SIG-M5 treated with dmso at 0.1 percent for 504 hours (cell line): ENCODE measurements at regions not wholly inside any gene's neighbourhood (a gene's known extent, or its start where the extent isn't known, plus 50 kb on each side); places are given as distances from the start of the nearest gene placed in this dataset.
"Not testable (repeated sequence)": the region's sequence is repeated elsewhere in the genome, so short reads cannot be mapped to it uniquely, and the experiment has no call there.

Source experiments
- DNase-seq: peaks from one replicate; lab custom pipeline; 2025; ENCODE audit not compliant: unreplicated experiment; lab: John Stamatoyannopoulos, UW

GRCh38 chr12:88914967-88915366 lies 334.7 kb upstream of the KITLG start:
- DNase-seq, result no peak

DNA sequence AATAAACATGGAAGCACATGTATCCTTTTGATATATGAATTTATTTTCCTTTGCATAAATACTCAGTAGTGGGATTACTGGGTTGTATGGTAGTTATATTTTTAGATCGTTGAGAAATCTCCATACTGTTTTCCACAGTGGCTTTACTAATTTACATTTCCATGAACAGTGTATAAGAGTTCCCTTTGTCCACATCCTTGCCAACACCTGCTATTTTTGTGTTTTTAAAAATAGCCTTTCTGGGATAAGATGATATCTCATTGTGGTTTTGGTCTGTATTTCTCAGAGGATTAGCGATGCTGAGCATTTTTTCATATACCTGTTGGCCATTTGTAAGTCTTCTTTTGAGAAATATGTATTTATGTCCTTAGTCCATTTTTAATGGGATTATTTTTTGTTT lies 329.2 kb upstream of the KITLG start:
- no peak for DNase-seq

GRCh38 chr12:88908345-88908744 lies 328.1 kb upstream of the KITLG start:
- no peak for DNase-seq

DNA sequence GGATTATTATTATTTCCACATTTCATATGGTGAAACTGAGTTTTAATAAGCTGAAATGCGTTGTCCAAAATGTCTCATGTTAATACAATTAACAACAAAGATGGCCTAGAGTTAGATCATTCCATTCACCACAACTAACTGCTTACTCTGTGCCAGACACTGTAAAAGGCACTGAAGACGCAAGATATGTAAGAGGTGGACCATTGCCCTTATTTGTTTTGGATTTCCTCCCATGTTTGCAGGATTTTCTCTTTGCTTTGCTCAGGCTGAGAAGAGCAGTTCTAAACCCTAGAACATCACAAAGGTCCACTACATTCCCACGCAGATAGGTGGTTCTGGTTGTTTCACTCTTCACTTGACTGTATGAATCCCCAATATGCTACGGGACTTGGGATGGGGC lies 324.4 kb upstream of the KITLG start:
- DNase-seq, result no peak

- DNase-seq, result no peak
Measured at GRCh38 chr12:88903333-88903732, 323.1 kb upstream of the KITLG start.

- no peak for DNase-seq
Measured at GRCh38 chr12:88897723-88898122, 317.5 kb upstream of the KITLG start.

GRCh38 chr12:88896958-88897357 lies 316.7 kb upstream of the KITLG start:
- no peak for DNase-seq

DNA sequence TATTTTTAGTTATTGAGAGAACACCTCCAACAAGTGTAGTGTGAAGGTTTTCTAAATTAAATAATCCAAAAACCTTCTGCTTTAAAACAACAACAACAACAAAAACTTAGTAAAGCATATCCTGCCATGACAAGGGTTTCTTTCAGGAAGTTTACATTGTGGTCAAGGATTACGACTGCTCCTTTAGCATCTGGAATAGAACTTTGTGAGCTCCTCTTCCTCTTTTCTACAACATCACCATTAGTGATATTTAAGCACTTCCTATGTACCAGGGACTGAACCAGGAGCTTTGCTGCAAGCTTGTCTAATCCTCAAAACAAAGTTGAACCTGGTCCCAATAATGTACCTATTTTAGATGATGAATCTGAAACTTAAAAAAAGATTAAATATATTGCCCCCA lies 315.4 kb upstream of the KITLG start:
- DNase-seq, result no peak

DNA sequence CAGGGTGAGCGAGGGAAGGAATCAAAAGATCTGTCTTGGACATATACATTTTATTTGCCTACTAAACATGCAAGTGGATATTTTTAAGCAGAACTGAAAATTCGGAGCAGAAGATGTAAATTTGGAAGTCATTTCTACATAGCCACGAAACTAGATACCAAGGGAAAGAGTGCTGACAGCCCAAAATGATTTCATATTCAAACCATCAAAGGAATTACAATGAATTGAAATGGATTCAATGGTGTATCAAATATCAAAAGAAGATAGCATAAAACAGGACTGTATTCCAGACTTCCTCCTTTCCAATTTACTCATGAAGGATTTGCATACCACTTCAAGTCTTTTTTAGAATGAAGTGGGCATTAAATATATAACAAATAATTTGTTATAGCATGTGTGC lies 313.5 kb upstream of the KITLG start:
- DNase-seq, result no peak

DNA sequence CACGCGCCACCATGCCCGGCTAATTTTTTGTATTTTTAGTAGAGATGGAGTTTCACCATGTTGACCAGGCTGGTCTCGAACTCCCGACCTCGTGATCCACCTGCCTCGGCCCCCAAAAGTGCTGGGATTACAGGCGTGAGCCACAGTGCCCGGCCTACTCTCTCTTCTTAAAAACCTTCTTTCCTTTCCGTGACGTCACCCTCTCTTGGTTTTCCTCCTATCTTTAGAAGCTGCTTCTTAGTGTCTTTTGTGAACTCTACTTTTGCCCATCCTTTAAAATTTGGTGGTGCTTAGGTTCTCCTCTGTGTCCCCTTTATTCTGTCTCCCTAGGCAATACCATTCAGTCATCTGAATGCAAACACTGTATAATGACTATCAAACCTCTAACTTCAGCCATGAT lies 311.2 kb upstream of the KITLG start:
- DNase-seq, result not testable (repeated sequence)

- no peak for DNase-seq
Measured at GRCh38 chr12:88889326-88890110, 309.2 kb upstream of the KITLG start.

DNA sequence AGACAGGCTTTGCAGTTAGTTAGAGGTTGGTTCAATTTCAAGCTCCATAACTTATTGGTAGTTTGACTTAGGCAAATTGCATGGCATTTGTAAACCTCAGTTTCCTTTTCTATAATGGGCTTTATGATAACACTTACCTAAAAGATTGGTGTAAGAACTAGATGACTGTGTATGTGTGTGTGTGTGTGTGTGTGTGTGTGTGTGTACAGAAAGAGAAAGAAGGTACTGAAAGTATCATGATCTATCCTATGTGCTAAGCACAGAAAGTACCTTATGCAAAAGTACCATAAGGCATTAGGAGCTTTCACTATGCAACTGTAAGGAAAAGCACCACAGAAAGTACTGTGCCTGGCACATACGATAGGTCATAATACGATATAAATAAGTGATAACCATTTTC lies 304.3 kb upstream of the KITLG start:
- no peak for DNase-seq

DNA sequence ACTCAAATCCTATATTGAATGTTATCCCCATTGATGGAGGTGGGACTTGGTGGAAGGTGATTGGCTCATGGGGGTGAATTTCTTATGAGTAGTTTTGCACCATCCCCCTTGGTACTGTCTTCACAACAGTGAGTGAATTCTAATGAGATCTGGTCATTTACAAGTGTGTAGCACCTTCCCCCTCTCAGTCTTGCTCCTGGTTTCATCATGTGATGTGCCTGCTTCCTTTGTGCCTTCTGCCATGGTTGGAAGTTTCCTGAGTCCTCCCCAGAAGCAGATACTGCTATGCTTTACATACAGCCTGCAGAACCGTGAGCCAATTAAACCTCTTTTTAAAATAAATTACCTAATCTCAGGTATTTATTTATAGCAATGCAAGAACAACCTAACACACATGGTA lies 302.4 kb upstream of the KITLG start:
- no peak for DNase-seq

GRCh38 chr12:88880051-88880450 lies 299.8 kb upstream of the KITLG start:
- no peak for DNase-seq

GRCh38 chr12:88878295-88878694 lies 298.0 kb upstream of the KITLG start:
- DNase-seq, result no peak

- no peak for DNase-seq
Measured at GRCh38 chr12:88876857-88877256, 296.6 kb upstream of the KITLG start.

DNA sequence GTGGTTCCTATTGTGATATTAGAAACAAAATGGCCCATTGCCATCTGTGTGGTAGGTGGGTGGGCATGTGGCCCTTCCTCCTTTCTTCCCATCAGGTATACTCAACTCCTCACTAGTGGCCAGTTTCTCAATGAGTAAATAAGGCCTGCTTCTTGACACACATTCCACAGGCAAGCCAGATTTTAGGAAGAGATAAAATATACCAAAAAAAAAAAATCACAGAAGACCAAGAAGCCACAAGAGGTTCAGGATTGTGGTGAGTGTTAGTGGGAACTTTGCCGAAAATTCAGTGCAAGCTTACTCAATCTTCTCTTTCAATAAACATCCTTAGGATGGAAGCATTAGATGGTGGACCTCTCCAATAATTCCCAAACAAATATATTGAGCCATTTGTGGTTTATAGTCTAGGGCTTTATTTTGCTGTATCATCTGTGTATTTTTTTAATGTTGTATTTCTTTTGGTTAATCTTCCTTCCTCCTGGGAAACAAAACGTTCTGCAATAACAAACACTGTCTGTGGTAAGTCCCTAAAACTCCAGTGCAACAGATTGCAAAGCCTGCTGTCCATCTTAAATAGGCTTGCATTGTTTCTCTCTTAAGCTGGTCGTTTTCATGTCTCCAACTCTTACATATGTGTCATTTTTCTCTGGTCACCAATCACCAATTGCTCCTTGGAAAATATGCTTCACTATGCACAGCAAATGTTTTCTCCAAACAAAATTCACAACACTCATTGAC lies 289.9 kb upstream of the KITLG start:
- DNase-seq, result no peak

DNA sequence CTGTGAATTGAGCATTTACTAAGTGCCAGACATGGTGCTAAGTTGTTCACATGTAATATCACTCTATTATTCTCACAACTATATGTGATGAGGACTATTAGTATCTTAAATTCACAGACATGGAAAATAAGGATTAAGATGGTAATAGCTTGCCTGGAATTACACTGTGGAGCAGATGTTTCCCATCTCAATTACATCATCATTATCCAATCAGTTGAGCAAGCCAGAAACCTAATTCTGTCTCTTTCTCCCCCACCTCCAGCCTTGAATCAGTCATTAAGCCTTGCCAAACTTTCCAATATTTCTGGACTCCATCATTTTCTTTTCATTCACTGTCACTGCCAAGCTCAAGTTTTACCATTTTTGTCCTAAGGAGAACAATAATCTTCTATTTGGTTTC lies 287.8 kb upstream of the KITLG start:
- no peak for DNase-seq

DNA sequence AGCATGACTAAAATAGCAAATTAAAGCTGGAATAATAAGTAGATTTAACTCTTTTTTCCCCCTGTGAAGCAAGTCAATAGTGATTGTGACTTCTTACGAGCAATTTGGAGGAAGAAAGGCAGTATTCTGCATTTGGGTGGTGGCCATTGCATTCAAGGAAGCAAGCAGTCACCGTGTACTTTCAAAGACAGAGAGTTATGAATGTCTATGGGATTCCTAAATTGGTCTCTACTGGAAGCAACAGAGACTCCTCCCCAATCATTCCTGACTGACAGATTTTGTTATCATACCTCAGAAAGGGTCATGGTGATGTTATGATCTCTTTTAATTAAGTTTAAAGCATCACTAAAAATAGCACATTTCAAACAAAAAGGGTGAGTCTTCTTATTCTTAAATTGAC lies 287.2 kb upstream of the KITLG start:
- DNase-seq, result no peak

GRCh38 chr12:88866881-88867280 lies 286.6 kb upstream of the KITLG start:
- DNase-seq, result no peak

DNA sequence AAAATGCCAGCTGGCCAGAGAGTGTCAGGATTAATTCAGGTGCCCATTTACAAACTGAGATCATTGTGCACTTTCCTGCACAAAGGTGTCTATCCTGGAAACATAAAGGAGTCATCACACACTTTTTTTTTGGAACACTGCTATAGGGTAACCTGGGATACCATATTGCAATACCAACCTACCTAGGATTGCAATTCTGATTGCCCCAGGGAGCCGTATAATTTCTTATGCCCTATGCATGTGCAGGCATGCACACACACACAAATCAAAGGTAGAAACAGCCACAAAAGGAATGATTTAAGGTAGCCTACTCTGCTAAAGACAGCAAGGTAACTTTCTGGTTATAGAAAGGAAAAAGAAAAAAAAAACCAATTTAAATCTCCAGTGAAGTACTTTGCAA lies 285.3 kb upstream of the KITLG start:
- no peak for DNase-seq

GRCh38 chr12:88860851-88861250 lies 280.6 kb upstream of the KITLG start:
- no peak for DNase-seq

- DNase-seq, result no peak
Measured at GRCh38 chr12:88856201-88856600, 275.9 kb upstream of the KITLG start.
